K562 (cell line): ENCODE measurements at regions not wholly inside any gene's neighbourhood (a gene's known extent, or its start where the extent isn't known, plus 50 kb on each side); places are given as distances from the start of the nearest gene placed in this dataset.

Experiments
- ATAC-seq: fragments of 200-7000 bp; cut with Tn5 transposase; 3 replicates; pipeline ENCODE4 v1.9.1; 2020; ENCODE audit warnings: moderate library complexity
- BruUV-seq: library from RNA; stranded (reverse); fragments of 400-500 nt; replicated peaks from 2 replicates; lab custom pipeline; 2021; lab: Mats Ljungman, UMichigan
- CTCF ChIA-PET: fragments of 300-600 bp; formaldehyde crosslinking; extraction: SDS; loops from one replicate; lab custom pipeline; 2021; ENCODE audit warnings: low intra/inter-chr PET ratio; lab: Yijun Ruan, JAX
- POLR2A ChIA-PET: fragments of 300-600, 350-650 bp; sonication (Branson Sonifier 250); formaldehyde crosslinking; extraction: SDS; loops from one replicate; lab custom pipeline; 2021; ENCODE audit warnings: antibody characterized with exemption, inconsistent platforms; lab: Yijun Ruan, JAX
- DNase-seq, 4 experiments: peaks; one replicate each; pipeline versions ENCODE4 v3.0.0 to v3.0.0-alpha.2; 2011 to 2018; ENCODE audit warnings: low spot score in 3 of 4, mixed read lengths in 3 of 4; ENCODE audit errors: extremely low read depth in 1 of 4
- FAIRE-seq: peaks from 2 replicates; lab custom pipeline; 2011; peaks lifted over from hg19 to GRCh38; lab: Jason Lieb, UNC
- H2AFZ ChIP-seq: 2 replicates; pipeline ENCODE4 v1.6.0; 2011; ENCODE audit warnings: low read depth, low read length, control low read depth, inconsistent platforms
- H3K27ac ChIP-seq: fragments of 200-600 bp; 3 replicates; pipeline ENCODE4 v1.8.0; 2011; ENCODE audit warnings: low read depth, mild to moderate bottlenecking, control low read depth, inconsistent platforms, low read length, moderate library complexity, mixed read lengths; ENCODE audit errors: extremely low read depth
- H3K27me3 ChIP-seq, 2 experiments: fragments of 300-600 bp in 1 of 2; 2 replicates in 1 of 2; 3 replicates in 1 of 2; pipeline versions ENCODE4 v1.6.0 to v1.8.0; 2011; ENCODE audit warnings: inconsistent platforms in 2 of 2, low read length in 2 of 2, mild to moderate bottlenecking in 1 of 2, mixed read lengths in 1 of 2, moderate library complexity in 1 of 2; ENCODE audit not compliant: control insufficient read depth in 2 of 2, insufficient read depth in 2 of 2
- H3K36me3 ChIP-seq: fragments of 300-600 bp; 3 replicates; pipeline ENCODE4 v1.8.0; 2011; ENCODE audit warnings: mild to moderate bottlenecking, low read length, inconsistent platforms; ENCODE audit not compliant: control insufficient read depth, insufficient read depth
- H3K4me1 ChIP-seq, 2 experiments: fragments of 200-600 bp in 1 of 2; replicated peaks in 1 of 2; 2 replicates in 1 of 2; 3 replicates in 1 of 2; pipeline versions ENCODE4 v1.5.1 to v1.8.0; 2011; ENCODE audit warnings: inconsistent platforms in 2 of 2, low read length in 2 of 2, mild to moderate bottlenecking in 1 of 2, mixed read lengths in 1 of 2, moderate library complexity in 1 of 2; ENCODE audit not compliant: control insufficient read depth in 2 of 2, insufficient read depth in 2 of 2
- H3K4me2 ChIP-seq: 2 replicates; pipeline ENCODE4 v1.6.1; 2011; ENCODE audit warnings: low read length, control low read depth, inconsistent platforms, mixed read lengths; ENCODE audit not compliant: insufficient read depth
- H3K4me3 ChIP-seq: fragments of 200-600 bp; sonication (generic), shearing (Covaris generic); 2 replicates; pipeline ENCODE4 v1.5.1; 2016; ENCODE audit warnings: control low read depth, inconsistent platforms
- H3K79me2 ChIP-seq: fragments of 200-600 bp; 3 replicates; pipeline ENCODE4 v1.8.0; 2011; ENCODE audit warnings: low read length, inconsistent platforms; ENCODE audit not compliant: control insufficient read depth, insufficient read depth
- H3K9ac ChIP-seq, 2 experiments: 2 replicates each; pipeline versions ENCODE4 v1.6.0 to v1.6.1; 2011; ENCODE audit warnings: low read depth in 2 of 2, low read length in 2 of 2, control low read depth in 1 of 2, inconsistent platforms in 1 of 2, mild to moderate bottlenecking in 1 of 2, mixed read lengths in 1 of 2; ENCODE audit not compliant: insufficient read depth in 1 of 2
- H3K9me1 ChIP-seq: one replicate; pipeline ENCODE4 v1.6.0; 2011; ENCODE audit warnings: inconsistent platforms, mild to moderate bottlenecking, low read length, moderate library complexity; ENCODE audit not compliant: control insufficient read depth, insufficient read depth
- H3K9me3 ChIP-seq: replicated peaks from 2 replicates; pipeline ENCODE4 v1.5.1; 2011; ENCODE audit warnings: low read depth, low read length, inconsistent platforms; ENCODE audit not compliant: control insufficient read depth, insufficient read depth
- H4K20me1 ChIP-seq: replicated peaks from 2 replicates; pipeline ENCODE4 v1.6.1; 2011; ENCODE audit warnings: low read length, inconsistent platforms, mixed read lengths; ENCODE audit not compliant: control insufficient read depth, insufficient read depth
- CBX1 ChIP-seq: sonication (generic); IDR thresholded peaks from 2 replicates; pipeline ENCODE4 v1.6.1; 2016; ENCODE audit warnings: antibody characterized with exemption, low read depth, mild to moderate bottlenecking
- NFE2 ChIP-seq: IDR thresholded peaks from 2 replicates; pipeline ENCODE4 v1.6.1; 2014; ENCODE audit warnings: antibody characterized with exemption, low read depth
- NR0B1 ChIP-seq: fragments of 450-650 bp; IDR thresholded peaks from one replicate; pipeline ENCODE4 v1.6.1; 2018; ENCODE audit warnings: mild to moderate bottlenecking, moderate library complexity; ENCODE audit not compliant: partially characterized antibody
- SMAD1 ChIP-seq: fragments of 150-350 bp; IDR thresholded peaks from 2 replicates; pipeline ENCODE4 v1.6.1; 2014; ENCODE audit warnings: low read length, low read depth; ENCODE audit not compliant: partially characterized antibody
- TBL1XR1 ChIP-seq, 2 experiments: IDR thresholded peaks; 2 replicates each; pipeline ENCODE4 v1.6.1; 2012; ENCODE audit warnings: improper control_type of control experiment in 2 of 2, low read length in 2 of 2, mild to moderate bottlenecking in 1 of 2
- ZBTB9 ChIP-seq: fragments of 450-650 bp; formaldehyde crosslinking; IDR thresholded peaks from 2 replicates; pipeline ENCODE4 v1.4.0; 2020; ENCODE audit warnings: mild to moderate bottlenecking, moderate library complexity
- ZKSCAN8 ChIP-seq: fragments of 200-800 bp; sonication (Bioruptor generic); IDR thresholded peaks from 2 replicates; pipeline ENCODE4 v1.6.1; 2016; ENCODE audit warnings: missing genetic modification characterization, missing compliant biosample characterization
- ZNF436 ChIP-seq: fragments of 250-450, 450-650 bp; sonication (Bioruptor Pico); formaldehyde crosslinking; IDR thresholded peaks from 2 replicates; pipeline ENCODE4 v1.7.0; 2020; ENCODE audit warnings: mild to moderate bottlenecking
- WGBS: fragments of 100-300 bp; shearing (Covaris generic); methylation state at CpG from one replicate; pipeline ENCODE4 v1.1.6; 2016; ENCODE audit warnings: low coverage, mixed read lengths; ENCODE audit not compliant: insufficient coverage; ENCODE audit errors: missing lambda C conversion rate; 5-methylcytosine and 5-hydroxymethylcytosine counted together
- in situ Hi-C: fragments of 300-500 bp; cut with MboI; formaldehyde crosslinking; loops from 4 replicates; pipeline ENCODE4 v1.15.0; 2018; ENCODE audit warnings: inconsistent platforms, mixed read lengths
- intact Hi-C: fragments of 100-400 bp; cut with micrococcal nuclease; formaldehyde crosslinking; loops from 2 replicates; pipeline ENCODE4 v1.14.2; 2022

- H3K27ac ChIP-seq = no peak overlapping the region
- intact Hi-C loops (no loop called here), in situ Hi-C loops (no loop called here)
- no peaks in the 10 kb centered on the region for H3K36me3 ChIP-seq
- no peak for DNase-seq
- H3K79me2 ChIP-seq = no peaks in the 10 kb centered on the region
- no peaks in the 10 kb centered on the region for H3K9me3 ChIP-seq
- no peak for ATAC-seq
- no TSS peak for BruUV-seq
- no peak overlapping the region for H3K4me2 ChIP-seq
- H4K20me1 ChIP-seq = no peaks in the 10 kb centered on the region
- no peak overlapping the region for H3K4me3 ChIP-seq
- 7% methylated on average over 4 of the region's 4 CpGs for WGBS
- no peaks in the 10 kb centered on the region for H3K27me3 ChIP-seq
- H3K9ac ChIP-seq = no peak overlapping the region
- no peaks in the 10 kb centered on the region for H3K9me1 ChIP-seq
- no peak for FAIRE-seq
- no peaks in the 10 kb centered on the region for H3K4me1 ChIP-seq
- POLR2A ChIA-PET = no interaction called here
- no peak overlapping the region for H2AFZ ChIP-seq
- CTCF ChIA-PET = no interaction called here
- TF ChIP-seq NR0B1 (no peak), TBL1XR1 (IDR thresholded peaks at IDR 0.05; ENCODE audit: low read length in 2 of 2) (no peak), NFE2 (no peak)
These were observed 228.4 kb upstream of the FLRT2 start for GRCh38 chr14:85301506-85301905.

- WGBS = 4% methylated on average over 3 of the region's 3 CpGs
- CTCF ChIA-PET = no interaction called here
- no TSS peak for BruUV-seq
- Histone ChIP-seq H3K79me2 (no peaks in the 10 kb centered on the region), H4K20me1 (no peaks in the 10 kb centered on the region), H3K36me3 (no peaks in the 10 kb centered on the region), H3K4me3 (no peak overlapping the region), H3K9me3 (no peaks in the 10 kb centered on the region), H3K4me1 (no peaks in the 10 kb centered on the region), H3K9me1 (no peaks in the 10 kb centered on the region), H3K4me2 (no peak overlapping the region), H2AFZ (no peak overlapping the region), H3K9ac (no peak overlapping the region), H3K27me3 (no peaks in the 10 kb centered on the region), H3K27ac (no peak overlapping the region)
- POLR2A ChIA-PET = no interaction called here
- in situ Hi-C loops (no loop called here), intact Hi-C loops (no loop called here)
- DNase-seq = no peak
- no peak for FAIRE-seq
- no peak for ATAC-seq
- TF ChIP-seq ZBTB9 (CRISPR knock-in tag) (no peak), ZKSCAN8 (no peak), SMAD1 (no peak), CBX1 (no peak), ZNF436 (no peak)
These were observed 223.9 kb upstream of the FLRT2 start for GRCh38 chr14:85306024-85306423.
